ENCODE measurements at regions not wholly inside any gene's neighbourhood (a gene's known extent, or its start where the extent isn't known, plus 50 kb on each side); places are given as distances from the start of the nearest gene placed in this dataset.

DNA sequence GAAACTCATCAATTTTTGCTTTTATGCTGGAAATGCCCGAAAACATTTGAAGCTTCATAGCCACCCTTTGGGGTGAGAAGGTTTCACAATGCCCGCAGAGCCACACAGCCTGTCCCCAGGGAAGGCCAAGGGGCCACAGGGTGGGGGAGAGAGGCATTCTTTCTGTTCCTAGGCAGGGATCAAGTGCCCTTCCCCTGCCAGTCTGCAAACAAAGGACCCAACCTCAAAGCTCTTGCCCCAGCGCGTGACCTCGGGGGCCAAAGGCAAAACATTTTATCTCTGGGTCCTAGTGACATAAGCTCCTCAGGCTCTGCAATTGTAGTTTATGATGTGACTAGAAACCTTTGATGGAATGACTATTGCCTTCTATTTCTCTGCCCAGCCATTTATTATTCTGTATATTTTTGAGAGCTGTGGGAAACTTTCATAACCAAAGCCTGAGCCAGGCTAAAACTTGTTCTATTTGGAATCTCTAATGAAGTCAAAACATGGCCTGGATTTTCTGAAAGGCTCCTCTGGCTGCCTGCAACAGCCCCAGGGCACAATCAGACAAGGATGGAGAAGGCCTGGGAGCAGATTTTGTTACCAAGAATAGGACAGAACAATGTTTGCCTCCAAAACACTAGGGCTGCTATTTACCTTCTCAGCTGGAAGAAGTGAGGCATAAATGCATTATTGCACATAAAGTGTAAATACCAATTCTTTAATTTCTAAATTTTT lies 137.2 kb upstream of the KCTD1 start:
- TF ChIP-seq, protein P1, sequence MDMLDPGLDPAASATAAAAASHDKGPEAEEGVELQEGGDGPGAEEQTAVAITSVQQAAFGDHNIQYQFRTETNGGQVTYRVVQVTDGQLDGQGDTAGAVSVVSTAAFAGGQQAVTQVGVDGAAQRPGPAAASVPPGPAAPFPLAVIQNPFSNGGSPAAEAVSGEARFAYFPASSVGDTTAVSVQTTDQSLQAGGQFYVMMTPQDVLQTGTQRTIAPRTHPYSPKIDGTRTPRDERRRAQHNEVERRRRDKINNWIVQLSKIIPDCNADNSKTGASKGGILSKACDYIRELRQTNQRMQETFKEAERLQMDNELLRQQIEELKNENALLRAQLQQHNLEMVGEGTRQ (IDR thresholded peaks at IDR 0.05; ENCODE audit: borderline replicate concordance, low read depth, low read length), result no peak
- TF ChIP-seq, protein P2, sequence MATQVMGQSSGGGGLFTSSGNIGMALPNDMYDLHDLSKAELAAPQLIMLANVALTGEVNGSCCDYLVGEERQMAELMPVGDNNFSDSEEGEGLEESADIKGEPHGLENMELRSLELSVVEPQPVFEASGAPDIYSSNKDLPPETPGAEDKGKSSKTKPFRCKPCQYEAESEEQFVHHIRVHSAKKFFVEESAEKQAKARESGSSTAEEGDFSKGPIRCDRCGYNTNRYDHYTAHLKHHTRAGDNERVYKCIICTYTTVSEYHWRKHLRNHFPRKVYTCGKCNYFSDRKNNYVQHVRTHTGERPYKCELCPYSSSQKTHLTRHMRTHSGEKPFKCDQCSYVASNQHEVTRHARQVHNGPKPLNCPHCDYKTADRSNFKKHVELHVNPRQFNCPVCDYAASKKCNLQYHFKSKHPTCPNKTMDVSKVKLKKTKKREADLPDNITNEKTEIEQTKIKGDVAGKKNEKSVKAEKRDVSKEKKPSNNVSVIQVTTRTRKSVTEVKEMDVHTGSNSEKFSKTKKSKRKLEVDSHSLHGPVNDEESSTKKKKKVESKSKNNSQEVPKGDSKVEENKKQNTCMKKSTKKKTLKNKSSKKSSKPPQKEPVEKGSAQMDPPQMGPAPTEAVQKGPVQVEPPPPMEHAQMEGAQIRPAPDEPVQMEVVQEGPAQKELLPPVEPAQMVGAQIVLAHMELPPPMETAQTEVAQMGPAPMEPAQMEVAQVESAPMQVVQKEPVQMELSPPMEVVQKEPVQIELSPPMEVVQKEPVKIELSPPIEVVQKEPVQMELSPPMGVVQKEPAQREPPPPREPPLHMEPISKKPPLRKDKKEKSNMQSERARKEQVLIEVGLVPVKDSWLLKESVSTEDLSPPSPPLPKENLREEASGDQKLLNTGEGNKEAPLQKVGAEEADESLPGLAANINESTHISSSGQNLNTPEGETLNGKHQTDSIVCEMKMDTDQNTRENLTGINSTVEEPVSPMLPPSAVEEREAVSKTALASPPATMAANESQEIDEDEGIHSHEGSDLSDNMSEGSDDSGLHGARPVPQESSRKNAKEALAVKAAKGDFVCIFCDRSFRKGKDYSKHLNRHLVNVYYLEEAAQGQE (IDR thresholded peaks at IDR 0.05; ENCODE audit: low read depth, low read length), result no peak
- TF ChIP-seq, protein P3, sequence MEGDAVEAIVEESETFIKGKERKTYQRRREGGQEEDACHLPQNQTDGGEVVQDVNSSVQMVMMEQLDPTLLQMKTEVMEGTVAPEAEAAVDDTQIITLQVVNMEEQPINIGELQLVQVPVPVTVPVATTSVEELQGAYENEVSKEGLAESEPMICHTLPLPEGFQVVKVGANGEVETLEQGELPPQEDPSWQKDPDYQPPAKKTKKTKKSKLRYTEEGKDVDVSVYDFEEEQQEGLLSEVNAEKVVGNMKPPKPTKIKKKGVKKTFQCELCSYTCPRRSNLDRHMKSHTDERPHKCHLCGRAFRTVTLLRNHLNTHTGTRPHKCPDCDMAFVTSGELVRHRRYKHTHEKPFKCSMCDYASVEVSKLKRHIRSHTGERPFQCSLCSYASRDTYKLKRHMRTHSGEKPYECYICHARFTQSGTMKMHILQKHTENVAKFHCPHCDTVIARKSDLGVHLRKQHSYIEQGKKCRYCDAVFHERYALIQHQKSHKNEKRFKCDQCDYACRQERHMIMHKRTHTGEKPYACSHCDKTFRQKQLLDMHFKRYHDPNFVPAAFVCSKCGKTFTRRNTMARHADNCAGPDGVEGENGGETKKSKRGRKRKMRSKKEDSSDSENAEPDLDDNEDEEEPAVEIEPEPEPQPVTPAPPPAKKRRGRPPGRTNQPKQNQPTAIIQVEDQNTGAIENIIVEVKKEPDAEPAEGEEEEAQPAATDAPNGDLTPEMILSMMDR (IDR thresholded peaks at IDR 0.05), result no peak

Data from SK-N-SH (cell line).